GM19239 (cell line): ENCODE measurements at regions not wholly inside any gene's neighbourhood (a gene's known extent, or its start where the extent isn't known, plus 50 kb on each side); places are given as distances from the start of the nearest gene placed in this dataset.
"Not testable (repeated sequence)": the region's sequence is repeated elsewhere in the genome, so short reads cannot be mapped to it uniquely, and the experiment has no call there.

Experiments used
- DNase-seq: peaks from one replicate; pipeline ENCODE4 v3.0.0; 2011; ENCODE audit warnings: low spot score; ENCODE audit not compliant: insufficient read length
- FAIRE-seq: peaks from 2 replicates; lab custom pipeline; 2011; peaks lifted over from hg19 to GRCh38; lab: Jason Lieb, UNC

- not testable (repeated sequence) for FAIRE-seq, DNase-seq
These were observed 56.4 kb upstream of the CRYM start for GRCh38 chr16:21334188-21335146.

GRCh38 chr16:21333683-21334082 is 55.6 kb upstream of the CRYM start:
- DNase-seq, FAIRE-seq: not testable (repeated sequence)
